Right atrium auricular region (tissue), 2 donors: ENCODE measurements at regions not wholly inside any gene's neighbourhood (a gene's known extent, or its start where the extent isn't known, plus 50 kb on each side); places are given as distances from the start of the nearest gene placed in this dataset.

Source experiments
- DNase-seq: peaks from one replicate; pipeline ENCODE4 v3.0.0-alpha.2; 2019; ENCODE audit warnings: low spot score
- H3K27ac ChIP-seq, 2 donors: fragments of 200-600 bp; sonication (generic); 1 replicate in 1 of 2; 2 replicates in 1 of 2; pipeline ENCODE4 v1.5.1; 2016 to 2019
- H3K27me3 ChIP-seq, 2 donors: fragments of 200-600 bp; sonication (generic); one replicate each; pipeline versions ENCODE4 v1.5.1 to v1.6.0; 2017 to 2019
- H3K36me3 ChIP-seq: fragments of 200-600 bp; sonication (generic); one replicate; pipeline ENCODE4 v1.5.1; 2016
- H3K4me1 ChIP-seq, 2 donors: fragments of 200-600 bp; sonication (generic); one replicate each; pipeline versions ENCODE4 v1.5.1 to v1.6.0; 2017 to 2019
- H3K4me3 ChIP-seq, 2 donors: fragments of 200-600 bp; sonication (generic); 1 replicate in 1 of 2; 2 replicates in 1 of 2; pipeline ENCODE4 v1.5.1; 2017 to 2019; ENCODE audit warnings: mild to moderate bottlenecking in 1 of 2, moderate library complexity in 1 of 2
- H3K9me3 ChIP-seq, 2 donors: fragments of 200-600 bp; sonication (generic); one replicate each; pipeline ENCODE4 v1.5.1; 2019
- CTCF ChIP-seq, 2 donors: fragments of 200-600 bp; sonication (generic); IDR thresholded peaks; one replicate each; pipeline ENCODE4 v1.5.1; 2019; ENCODE audit warnings: antibody characterized with exemption in 2 of 2

GRCh38 chr6:15781333-15781732, 118.5 kb upstream of the DTNBP1 start:
- H3K4me1 ChIP-seq: no peaks in the 10 kb centered on the region
- H3K4me3 ChIP-seq: no peak overlapping the region
- no peaks in the 10 kb centered on the region for H3K9me3 ChIP-seq
- TF ChIP-seq CTCF (IDR thresholded peaks at IDR 0.05): no peak
- H3K27me3 ChIP-seq: no peaks in the 10 kb centered on the region
- H3K27ac ChIP-seq: no peak overlapping the region
- H3K36me3 ChIP-seq: no peaks in the 10 kb centered on the region
- no peak for DNase-seq

- Histone ChIP-seq H3K9me3 (no peaks in the 10 kb centered on the region), H3K4me3 (no peak overlapping the region), H3K36me3 (no peaks in the 10 kb centered on the region), H3K4me1 (no peaks in the 10 kb centered on the region), H3K27ac (no peak overlapping the region), H3K27me3 (no peaks in the 10 kb centered on the region)
- no peak for DNase-seq
- no peak for TF ChIP-seq CTCF (IDR thresholded peaks at IDR 0.05)
These were observed 117.6 kb upstream of the DTNBP1 start for GRCh38 chr6:15780437-15780836.

- no peaks in the 10 kb centered on the region for H3K27me3 ChIP-seq
- no peaks in the 10 kb centered on the region for H3K9me3 ChIP-seq
- no peaks in the 10 kb centered on the region for H3K4me1 ChIP-seq
- H3K4me3 ChIP-seq: no peak overlapping the region
- no peaks in the 10 kb centered on the region for H3K36me3 ChIP-seq
- H3K27ac ChIP-seq: no peak overlapping the region
- TF ChIP-seq CTCF (IDR thresholded peaks at IDR 0.05): no peak
- DNase-seq: no peak
These were observed 116.9 kb upstream of the DTNBP1 start for GRCh38 chr6:15779726-15780125.

GRCh38 chr6:15776458-15776980, 113.7 kb upstream of the DTNBP1 start:
- H3K9me3 ChIP-seq: no peaks in the 10 kb centered on the region
- DNase-seq: no peak
- no peak overlapping the region for H3K27ac ChIP-seq
- H3K36me3 ChIP-seq: no peaks in the 10 kb centered on the region
- no peaks in the 10 kb centered on the region for H3K4me1 ChIP-seq
- H3K4me3 ChIP-seq: no peak overlapping the region
- TF ChIP-seq CTCF (IDR thresholded peaks at IDR 0.05): no peak
- H3K27me3 ChIP-seq: no peaks in the 10 kb centered on the region

- H3K4me1 ChIP-seq: no peaks in the 10 kb centered on the region
- no peak overlapping the region for H3K27ac ChIP-seq
- no peak overlapping the region for H3K4me3 ChIP-seq
- DNase-seq: no peak
- TF ChIP-seq CTCF (IDR thresholded peaks at IDR 0.05): no peak
- no peaks in the 10 kb centered on the region for H3K36me3 ChIP-seq
- no peaks in the 10 kb centered on the region for H3K27me3 ChIP-seq
- H3K9me3 ChIP-seq: no peaks in the 10 kb centered on the region
These were observed 112.9 kb upstream of the DTNBP1 start for GRCh38 chr6:15775741-15776140.

- Histone ChIP-seq H3K9me3 (no peaks in the 10 kb centered on the region), H3K36me3 (no peaks in the 10 kb centered on the region), H3K4me3 (no peak overlapping the region), H3K27me3 (no peaks in the 10 kb centered on the region), H3K4me1 (no peaks in the 10 kb centered on the region), H3K27ac (no peak overlapping the region)
- no peak for DNase-seq
- TF ChIP-seq CTCF (IDR thresholded peaks at IDR 0.05): no peak
These were observed 112.3 kb upstream of the DTNBP1 start for GRCh38 chr6:15775076-15775634.
